ENCODE measurements at regions not wholly inside any gene's neighbourhood (a gene's known extent, or its start where the extent isn't known, plus 50 kb on each side); places are given as distances from the start of the nearest gene placed in this dataset.

DNA sequence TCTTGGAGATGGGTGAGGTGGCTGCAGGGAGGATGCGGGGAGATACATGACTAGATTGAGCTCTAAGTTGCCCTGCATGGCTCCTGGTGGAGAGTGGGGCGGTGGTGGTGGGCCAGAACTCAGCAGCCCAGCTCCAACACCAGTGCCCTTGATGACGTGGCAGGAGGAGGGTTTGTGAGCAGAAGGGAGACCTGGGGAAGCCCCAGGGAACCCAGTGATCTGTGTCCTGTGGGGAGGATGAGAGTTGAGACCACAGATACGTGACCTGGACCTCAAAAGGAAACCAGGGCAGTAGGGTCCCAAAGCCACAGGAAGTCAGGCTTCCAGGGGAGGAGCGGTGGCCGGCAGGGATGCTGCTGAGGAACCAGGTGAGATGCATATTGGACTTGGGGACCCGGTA, 989.1 kb upstream of the TMEM132C start:
- Mint-ChIP-seq H3K4me3 (no peak overlapping the region), H3K27me3 (no peaks in the 10 kb centered on the region), H3K4me1 (no peaks in the 10 kb centered on the region), H3K27ac (no peak overlapping the region), H3K9me3 (ENCODE audit: insufficient read depth) (no peaks in the 10 kb centered on the region)
- DNase-seq (no peak), ATAC-seq (ENCODE audit: low read depth) (no peak)
- no peaks in the 10 kb centered on the region for H3K4me1 ChIP-seq (ENCODE audit: control insufficient read depth in 2 of 2, insufficient read depth in 2 of 2, low read length in 2 of 2)
- H4K20me1 ChIP-seq (ENCODE audit: control insufficient read depth, insufficient read depth, low read length, poor library complexity, severe bottlenecking): no peaks in the 10 kb centered on the region
- no peak overlapping the region for H3K9ac ChIP-seq (ENCODE audit: low read length)
- CTCF ChIA-PET: no interaction called here
- H3K79me2 ChIP-seq (ENCODE audit: control insufficient read depth, insufficient read depth, low read length): no peaks in the 10 kb centered on the region
- H3K4me2 ChIP-seq (replicated peaks; ENCODE audit: low read depth, low read length, poor library complexity, severe bottlenecking): no peak overlapping the region
- WGBS (ENCODE audit: insufficient coverage): 47% methylated on average over 6 of the region's 7 CpGs
- no peaks in the 10 kb centered on the region for H3K36me3 ChIP-seq (replicated peaks in 1 of 2; ENCODE audit: control extremely low read depth in 1 of 2, control insufficient read depth in 1 of 2, extremely low read depth in 1 of 2, insufficient read depth in 2 of 2, low read length in 1 of 2)
- intact Hi-C loops (cut with micrococcal nuclease): no loop called here
- no peak overlapping the region for H3K27ac ChIP-seq (ENCODE audit: low read length in 2 of 2)
- no peaks in the 10 kb centered on the region for H3K27me3 ChIP-seq (replicated peaks in 1 of 4; ENCODE audit: control extremely low read depth in 1 of 4, control insufficient read depth in 3 of 4, insufficient read depth in 4 of 4, low read length in 3 of 4)
- POLR2A ChIA-PET: no interaction called here
- no peak overlapping the region for H2AFZ ChIP-seq (ENCODE audit: insufficient read depth, low read depth, low read length, poor library complexity, severe bottlenecking)
- peaks cover 0 to 10% (median 0%) of the 10 kb centered on the region in 3 donors for H3K9me3 ChIP-seq (ENCODE audit: control extremely low read depth in 1 of 3, control insufficient read depth in 2 of 3, insufficient read depth in 1 of 3, low read length in 2 of 3)
- no peak overlapping the region for H3K4me3 ChIP-seq (ENCODE audit: control extremely low read depth in 1 of 5, extremely low read depth in 1 of 5, insufficient read depth in 1 of 5, low read depth in 2 of 5, low read length in 4 of 5)
- TF ChIP-seq, protein P1, sequence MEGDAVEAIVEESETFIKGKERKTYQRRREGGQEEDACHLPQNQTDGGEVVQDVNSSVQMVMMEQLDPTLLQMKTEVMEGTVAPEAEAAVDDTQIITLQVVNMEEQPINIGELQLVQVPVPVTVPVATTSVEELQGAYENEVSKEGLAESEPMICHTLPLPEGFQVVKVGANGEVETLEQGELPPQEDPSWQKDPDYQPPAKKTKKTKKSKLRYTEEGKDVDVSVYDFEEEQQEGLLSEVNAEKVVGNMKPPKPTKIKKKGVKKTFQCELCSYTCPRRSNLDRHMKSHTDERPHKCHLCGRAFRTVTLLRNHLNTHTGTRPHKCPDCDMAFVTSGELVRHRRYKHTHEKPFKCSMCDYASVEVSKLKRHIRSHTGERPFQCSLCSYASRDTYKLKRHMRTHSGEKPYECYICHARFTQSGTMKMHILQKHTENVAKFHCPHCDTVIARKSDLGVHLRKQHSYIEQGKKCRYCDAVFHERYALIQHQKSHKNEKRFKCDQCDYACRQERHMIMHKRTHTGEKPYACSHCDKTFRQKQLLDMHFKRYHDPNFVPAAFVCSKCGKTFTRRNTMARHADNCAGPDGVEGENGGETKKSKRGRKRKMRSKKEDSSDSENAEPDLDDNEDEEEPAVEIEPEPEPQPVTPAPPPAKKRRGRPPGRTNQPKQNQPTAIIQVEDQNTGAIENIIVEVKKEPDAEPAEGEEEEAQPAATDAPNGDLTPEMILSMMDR (IDR thresholded peaks at IDR 0.05): no peak
- no peak for TF ChIP-seq EZH2 (IDR thresholded peaks at IDR 0.05; ENCODE audit: borderline replicate concordance, insufficient read depth, low read depth, low read length, poor library complexity, severe bottlenecking)

DNA sequence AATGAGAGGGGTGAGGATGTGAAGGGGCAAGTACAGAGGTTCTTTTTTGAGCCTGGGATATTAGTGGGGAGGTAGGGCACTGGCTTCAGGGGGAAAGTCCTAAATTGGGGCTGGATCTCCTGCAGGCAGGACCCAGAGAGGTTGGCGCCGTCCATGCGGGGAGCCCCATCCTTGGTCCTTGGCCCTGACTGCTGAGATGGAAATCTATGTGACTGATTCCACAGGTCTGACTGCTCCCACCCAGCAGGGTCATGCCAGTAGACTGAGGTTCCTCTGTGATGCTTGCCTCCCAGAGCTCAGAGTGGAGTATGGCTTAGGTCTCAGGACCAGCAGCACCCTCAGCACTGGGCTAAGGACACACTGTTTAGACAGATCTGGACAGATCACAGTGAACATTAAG, 988.6 kb upstream of the TMEM132C start:
- no peak overlapping the region for H3K27ac ChIP-seq (ENCODE audit: low read length in 2 of 2)
- H4K20me1 ChIP-seq (ENCODE audit: control insufficient read depth, insufficient read depth, low read length, poor library complexity, severe bottlenecking): no peaks in the 10 kb centered on the region
- no peaks in the 10 kb centered on the region for H3K27me3 Mint-ChIP-seq
- no peak overlapping the region for H3K27ac Mint-ChIP-seq
- ATAC-seq (ENCODE audit: low read depth): no peak
- no peaks in the 10 kb centered on the region for H3K4me1 Mint-ChIP-seq
- no peak overlapping the region for H3K4me2 ChIP-seq (replicated peaks; ENCODE audit: low read depth, low read length, poor library complexity, severe bottlenecking)
- H3K4me3 Mint-ChIP-seq: no peak overlapping the region
- no peaks in the 10 kb centered on the region for H3K36me3 ChIP-seq (replicated peaks in 1 of 2; ENCODE audit: control extremely low read depth in 1 of 2, control insufficient read depth in 1 of 2, extremely low read depth in 1 of 2, insufficient read depth in 2 of 2, low read length in 1 of 2)
- intact Hi-C loops (cut with micrococcal nuclease): no loop called here
- TF ChIP-seq, protein P1 (IDR thresholded peaks at IDR 0.05): no peak
- TF ChIP-seq EZH2 (IDR thresholded peaks at IDR 0.05; ENCODE audit: borderline replicate concordance, insufficient read depth, low read depth, low read length, poor library complexity, severe bottlenecking): no peak
- H3K9ac ChIP-seq (ENCODE audit: low read length): no peak overlapping the region
- H3K4me1 ChIP-seq (ENCODE audit: control insufficient read depth in 2 of 2, insufficient read depth in 2 of 2, low read length in 2 of 2): no peaks in the 10 kb centered on the region
- H3K9me3 ChIP-seq (ENCODE audit: control extremely low read depth in 1 of 3, control insufficient read depth in 2 of 3, insufficient read depth in 1 of 3, low read length in 2 of 3): peaks cover 0 to 10% (median 0%) of the 10 kb centered on the region in 3 donors
- H3K79me2 ChIP-seq (ENCODE audit: control insufficient read depth, insufficient read depth, low read length): no peaks in the 10 kb centered on the region
- ChIA-PET CTCF (no interaction called here), POLR2A (no interaction called here)
- H2AFZ ChIP-seq (ENCODE audit: insufficient read depth, low read depth, low read length, poor library complexity, severe bottlenecking): no peak overlapping the region
- H3K27me3 ChIP-seq (replicated peaks in 1 of 4; ENCODE audit: control extremely low read depth in 1 of 4, control insufficient read depth in 3 of 4, insufficient read depth in 4 of 4, low read length in 3 of 4): no peaks in the 10 kb centered on the region
- no peaks in the 10 kb centered on the region for H3K9me3 Mint-ChIP-seq (ENCODE audit: insufficient read depth)
- no peak overlapping the region for H3K4me3 ChIP-seq (ENCODE audit: control extremely low read depth in 1 of 5, extremely low read depth in 1 of 5, insufficient read depth in 1 of 5, low read depth in 2 of 5, low read length in 4 of 5)
- WGBS (ENCODE audit: insufficient coverage): 97% methylated on average over 3 of the region's 3 CpGs
- no peak for DNase-seq

Measured in B cell (primary cell).